ENCODE measurements at regions not wholly inside any gene's neighbourhood (a gene's known extent, or its start where the extent isn't known, plus 50 kb on each side); places are given as distances from the start of the nearest gene placed in this dataset.
A peak's percentile ranks its signal among the peaks of the same experiment; 100 is the strongest.

DNA sequence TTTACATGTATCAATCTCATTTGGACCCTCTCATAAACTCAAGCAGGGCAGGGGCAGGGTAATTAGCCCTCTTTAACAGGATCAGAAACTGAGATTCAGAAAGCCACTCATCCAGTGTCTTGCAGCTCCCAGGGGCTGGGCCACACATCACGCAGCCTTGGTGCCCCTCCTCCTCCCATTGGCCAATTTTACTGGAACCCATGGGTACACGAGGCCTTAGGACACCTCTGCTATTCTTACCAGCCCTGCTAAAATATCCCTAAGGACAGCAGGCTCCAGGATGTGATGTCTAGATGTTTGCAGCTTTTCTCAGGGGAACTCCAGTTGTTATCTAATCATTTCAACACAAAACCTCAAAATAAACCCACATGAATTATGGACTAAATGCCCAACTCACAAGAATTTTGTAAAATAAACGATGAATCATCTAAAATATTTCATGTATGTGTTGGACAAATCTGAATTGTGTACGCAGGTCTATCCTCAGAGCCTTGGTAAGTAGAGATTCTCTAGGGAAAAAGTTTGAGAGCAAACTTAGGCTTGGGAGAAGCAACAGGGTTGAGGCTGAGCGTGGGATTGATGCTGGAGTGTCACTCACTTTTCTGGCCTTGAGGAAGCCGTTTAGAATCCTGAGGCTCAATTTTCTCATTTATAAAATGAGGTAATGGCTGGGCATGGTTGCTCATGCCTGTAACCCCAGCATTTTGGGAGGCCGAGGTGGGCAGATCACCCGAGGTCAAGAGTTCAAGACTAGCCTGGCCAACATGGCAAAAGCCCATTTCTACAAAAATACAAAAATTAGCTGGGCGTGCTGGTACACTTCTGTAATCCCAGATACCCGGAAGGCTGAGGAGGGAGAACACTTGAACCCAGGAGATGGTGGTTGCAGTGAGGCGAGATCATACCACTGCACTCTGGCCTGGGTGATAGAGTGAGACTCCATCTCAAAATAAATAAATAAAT is 69.7 kb upstream of the TNS3 start:
- no peaks in the 10 kb centered on the region for H3K9me2 ChIP-seq (ENCODE audit: low read depth, low read length)
- H3K36me3 ChIP-seq (ENCODE audit: insufficient read depth, low read length), result no peaks in the 10 kb centered on the region
- H3K9ac ChIP-seq (ENCODE audit: low read length), result no peak overlapping the region
- no peak overlapping the region for H3K4me2 ChIP-seq (ENCODE audit: low read length)
- no peak overlapping the region for H2AFZ ChIP-seq (ENCODE audit: low read length)
- H4K20me1 ChIP-seq (ENCODE audit: insufficient read depth, low read length), result no peaks in the 10 kb centered on the region
- no peak overlapping the region for H3K27ac ChIP-seq (ENCODE audit: low read depth, low read length, poor library complexity, severe bottlenecking)
- H3K4me3 ChIP-seq (ENCODE audit: low read depth, low read length, poor library complexity, severe bottlenecking), result no peak overlapping the region
- TF ChIP-seq, protein P1, sequence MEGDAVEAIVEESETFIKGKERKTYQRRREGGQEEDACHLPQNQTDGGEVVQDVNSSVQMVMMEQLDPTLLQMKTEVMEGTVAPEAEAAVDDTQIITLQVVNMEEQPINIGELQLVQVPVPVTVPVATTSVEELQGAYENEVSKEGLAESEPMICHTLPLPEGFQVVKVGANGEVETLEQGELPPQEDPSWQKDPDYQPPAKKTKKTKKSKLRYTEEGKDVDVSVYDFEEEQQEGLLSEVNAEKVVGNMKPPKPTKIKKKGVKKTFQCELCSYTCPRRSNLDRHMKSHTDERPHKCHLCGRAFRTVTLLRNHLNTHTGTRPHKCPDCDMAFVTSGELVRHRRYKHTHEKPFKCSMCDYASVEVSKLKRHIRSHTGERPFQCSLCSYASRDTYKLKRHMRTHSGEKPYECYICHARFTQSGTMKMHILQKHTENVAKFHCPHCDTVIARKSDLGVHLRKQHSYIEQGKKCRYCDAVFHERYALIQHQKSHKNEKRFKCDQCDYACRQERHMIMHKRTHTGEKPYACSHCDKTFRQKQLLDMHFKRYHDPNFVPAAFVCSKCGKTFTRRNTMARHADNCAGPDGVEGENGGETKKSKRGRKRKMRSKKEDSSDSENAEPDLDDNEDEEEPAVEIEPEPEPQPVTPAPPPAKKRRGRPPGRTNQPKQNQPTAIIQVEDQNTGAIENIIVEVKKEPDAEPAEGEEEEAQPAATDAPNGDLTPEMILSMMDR (IDR thresholded peaks at IDR 0.05; ENCODE audit: low read length), result no peak
- no peak for TF ChIP-seq EZH2 (IDR thresholded peaks at IDR 0.05; ENCODE audit: borderline replicate concordance, low read length)
- H3K79me2 ChIP-seq (ENCODE audit: insufficient read depth, low read length), result no peaks in the 10 kb centered on the region
- no peaks in the 10 kb centered on the region for H3K27me3 ChIP-seq (ENCODE audit: insufficient read depth, low read length)
- no peaks in the 10 kb centered on the region for H3F3A ChIP-seq (ENCODE audit: insufficient read depth, low read length)
- H3K4me1 ChIP-seq (ENCODE audit: insufficient read depth, low read length, severe bottlenecking), result peaks cover 36% of the 10 kb centered on the region
- H3K9me3 ChIP-seq (ENCODE audit: low read length), result no peaks in the 10 kb centered on the region

DNA sequence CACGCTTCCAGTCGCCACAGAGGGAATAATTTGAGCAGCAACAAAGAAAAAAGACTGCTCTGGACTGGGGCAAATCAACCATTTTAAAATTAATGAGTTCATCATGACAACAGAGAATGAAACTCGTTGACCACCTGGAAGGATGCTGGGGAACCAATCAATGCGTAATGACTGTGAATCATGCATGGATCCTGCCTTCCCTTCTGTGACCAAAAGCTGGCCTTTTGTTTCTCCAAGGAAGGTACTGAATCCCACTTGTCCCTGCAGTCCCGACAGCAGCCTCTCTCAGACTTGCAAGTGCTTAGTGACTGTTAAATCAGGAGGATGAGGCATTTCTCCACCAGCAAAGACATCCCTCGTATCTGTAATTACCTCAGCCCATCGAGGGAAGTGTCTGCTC is 68.0 kb upstream of the TNS3 start:
- no peaks in the 10 kb centered on the region for H3F3A ChIP-seq (ENCODE audit: insufficient read depth, low read length)
- TF ChIP-seq EZH2 (IDR thresholded peaks at IDR 0.05; ENCODE audit: borderline replicate concordance, low read length), result no peak
- TF ChIP-seq, protein P1 (IDR thresholded peaks at IDR 0.05; ENCODE audit: low read length), result no peak
- H3K4me3 ChIP-seq (ENCODE audit: low read depth, low read length, poor library complexity, severe bottlenecking), result no peak overlapping the region
- H3K36me3 ChIP-seq (ENCODE audit: insufficient read depth, low read length), result no peaks in the 10 kb centered on the region
- H3K27me3 ChIP-seq (ENCODE audit: insufficient read depth, low read length), result no peaks in the 10 kb centered on the region
- no peak overlapping the region for H3K27ac ChIP-seq (ENCODE audit: low read depth, low read length, poor library complexity, severe bottlenecking)
- H3K4me2 ChIP-seq (ENCODE audit: low read length), result no peak overlapping the region
- no peaks in the 10 kb centered on the region for H3K9me3 ChIP-seq (ENCODE audit: low read length)
- H3K79me2 ChIP-seq (ENCODE audit: insufficient read depth, low read length), result no peaks in the 10 kb centered on the region
- peaks cover 39% of the 10 kb centered on the region for H3K4me1 ChIP-seq (ENCODE audit: insufficient read depth, low read length, severe bottlenecking)
- no peak overlapping the region for H2AFZ ChIP-seq (ENCODE audit: low read length)
- no peaks in the 10 kb centered on the region for H4K20me1 ChIP-seq (ENCODE audit: insufficient read depth, low read length)
- H3K9me2 ChIP-seq (ENCODE audit: low read depth, low read length), result no peaks in the 10 kb centered on the region
- no peak overlapping the region for H3K9ac ChIP-seq (ENCODE audit: low read length)

DNA sequence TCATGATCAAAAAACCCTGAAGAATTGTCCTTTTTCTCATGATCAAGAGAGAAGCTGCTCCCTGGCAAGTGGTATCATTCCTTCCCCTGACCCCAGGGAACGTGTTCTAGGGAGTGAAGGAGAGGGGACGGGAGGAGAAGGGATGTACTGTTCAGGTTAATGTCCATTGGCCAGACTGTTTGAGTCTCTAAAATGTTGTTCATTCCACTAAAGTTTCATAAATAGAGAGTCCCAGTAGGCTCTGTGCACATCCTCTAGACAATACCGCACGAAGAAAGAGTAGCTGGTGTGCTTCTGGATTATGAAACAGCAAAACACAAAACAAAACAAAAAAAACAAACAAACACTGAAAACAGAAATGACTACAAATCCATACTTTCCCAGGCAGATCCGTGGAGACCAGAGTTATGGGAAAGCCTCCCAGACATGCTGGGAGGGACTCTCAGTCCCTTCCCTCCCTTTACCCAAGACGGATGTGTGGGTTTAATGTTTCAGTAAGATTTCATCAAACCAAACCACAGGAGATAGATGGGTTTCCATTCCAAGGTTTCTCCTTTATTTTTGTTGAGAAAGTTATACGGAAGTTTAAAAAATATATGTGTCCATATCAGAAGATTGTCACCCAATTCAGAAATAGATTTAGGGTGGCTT is 66.5 kb upstream of the TNS3 start:
- Histone ChIP-seq H3K9me2 (ENCODE audit: low read depth, low read length) (no peaks in the 10 kb centered on the region), H3K27me3 (ENCODE audit: insufficient read depth, low read length) (no peaks in the 10 kb centered on the region), H3K4me1 (ENCODE audit: insufficient read depth, low read length, severe bottlenecking) (peaks cover 28% of the 10 kb centered on the region), H2AFZ (ENCODE audit: low read length) (no peak overlapping the region), H3K9ac (ENCODE audit: low read length) (no peak overlapping the region), H3K79me2 (ENCODE audit: insufficient read depth, low read length) (no peaks in the 10 kb centered on the region), H3F3A (ENCODE audit: insufficient read depth, low read length) (no peaks in the 10 kb centered on the region), H3K36me3 (ENCODE audit: insufficient read depth, low read length) (no peaks in the 10 kb centered on the region; the same call in 1 of the 2 replicates), H4K20me1 (ENCODE audit: insufficient read depth, low read length) (no peaks in the 10 kb centered on the region), H3K9me3 (ENCODE audit: low read length) (peaks cover 4% of the 10 kb centered on the region), H3K27ac (ENCODE audit: low read depth, low read length, poor library complexity, severe bottlenecking) (peak overlapping the region; percentile 80), H3K4me3 (ENCODE audit: low read depth, low read length, poor library complexity, severe bottlenecking) (no peak overlapping the region), H3K4me2 (ENCODE audit: low read length) (no peak overlapping the region)
- no peak for TF ChIP-seq EZH2 (IDR thresholded peaks at IDR 0.05; ENCODE audit: borderline replicate concordance, low read length)
- TF ChIP-seq, protein P1 (IDR thresholded peaks at IDR 0.05; ENCODE audit: low read length), result no peak

Measured in OCI-LY1 (cell line).